ENCODE measurements at regions not wholly inside any gene's neighbourhood (a gene's known extent, or its start where the extent isn't known, plus 50 kb on each side); places are given as distances from the start of the nearest gene placed in this dataset.

DNA sequence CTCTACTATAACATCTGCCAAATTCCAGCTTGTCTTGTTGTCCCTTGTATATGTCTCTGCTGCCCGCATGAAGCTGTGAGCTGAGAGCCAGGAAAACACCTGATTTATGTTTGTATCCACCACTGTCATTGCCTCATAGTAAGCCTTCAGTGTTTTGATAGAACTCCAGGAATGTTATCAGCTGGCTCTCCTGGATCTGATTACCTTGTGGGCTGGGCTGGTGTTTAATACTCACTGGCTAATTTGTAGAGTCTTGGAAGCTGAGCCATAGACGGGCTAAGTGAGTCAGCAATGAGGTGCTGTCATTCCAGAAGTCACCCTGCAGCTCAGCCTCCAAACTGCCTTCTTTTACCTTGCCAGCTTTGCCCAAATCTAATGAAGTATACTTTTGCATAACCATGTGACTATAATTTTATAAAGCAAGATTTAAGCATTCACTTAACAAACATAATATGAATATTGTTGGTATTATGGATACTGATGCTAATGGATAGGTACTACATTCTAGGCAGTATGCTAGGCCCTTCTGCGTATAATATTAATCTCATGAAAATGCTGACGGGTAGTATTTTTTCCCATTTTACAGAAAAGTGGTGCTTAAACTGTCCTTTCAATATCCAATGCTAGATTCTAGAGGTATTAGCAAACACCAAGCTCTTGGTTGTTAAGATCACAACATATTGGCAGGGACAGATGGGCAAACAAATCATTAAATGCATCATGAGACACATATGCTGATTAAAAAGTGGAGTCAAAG lies 62.7 kb upstream of the GATA6 start:
- no peak for DNase-seq
- no peak overlapping the region for H3K4me3 ChIP-seq
- no peaks in the 10 kb centered on the region for H3K36me3 ChIP-seq
- H3K9me3 ChIP-seq, result no peaks in the 10 kb centered on the region
- peaks cover 5 to 13% (median 10%) of the 10 kb centered on the region in 4 donors for H3K4me1 ChIP-seq
- H3K27me3 ChIP-seq, result no peaks in the 10 kb centered on the region
- ATAC-seq (ENCODE audit: low FRiP score in 2 of 2), result no peak
- TF ChIP-seq POLR2AphosphoS5 (IDR thresholded peaks at IDR 0.05), result no peak
- TF ChIP-seq EP300 (IDR thresholded peaks at IDR 0.05), result no peak
- TF ChIP-seq, protein P1, sequence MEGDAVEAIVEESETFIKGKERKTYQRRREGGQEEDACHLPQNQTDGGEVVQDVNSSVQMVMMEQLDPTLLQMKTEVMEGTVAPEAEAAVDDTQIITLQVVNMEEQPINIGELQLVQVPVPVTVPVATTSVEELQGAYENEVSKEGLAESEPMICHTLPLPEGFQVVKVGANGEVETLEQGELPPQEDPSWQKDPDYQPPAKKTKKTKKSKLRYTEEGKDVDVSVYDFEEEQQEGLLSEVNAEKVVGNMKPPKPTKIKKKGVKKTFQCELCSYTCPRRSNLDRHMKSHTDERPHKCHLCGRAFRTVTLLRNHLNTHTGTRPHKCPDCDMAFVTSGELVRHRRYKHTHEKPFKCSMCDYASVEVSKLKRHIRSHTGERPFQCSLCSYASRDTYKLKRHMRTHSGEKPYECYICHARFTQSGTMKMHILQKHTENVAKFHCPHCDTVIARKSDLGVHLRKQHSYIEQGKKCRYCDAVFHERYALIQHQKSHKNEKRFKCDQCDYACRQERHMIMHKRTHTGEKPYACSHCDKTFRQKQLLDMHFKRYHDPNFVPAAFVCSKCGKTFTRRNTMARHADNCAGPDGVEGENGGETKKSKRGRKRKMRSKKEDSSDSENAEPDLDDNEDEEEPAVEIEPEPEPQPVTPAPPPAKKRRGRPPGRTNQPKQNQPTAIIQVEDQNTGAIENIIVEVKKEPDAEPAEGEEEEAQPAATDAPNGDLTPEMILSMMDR (IDR thresholded peaks at IDR 0.05), result no peak
- TF ChIP-seq POLR2A (IDR thresholded peaks at IDR 0.05), result no peak
- no peak overlapping the region for H3K27ac ChIP-seq
- WGBS, 2 donors, result 83 to 91% methylated on average over 4 of the region's 4 CpGs

DNA sequence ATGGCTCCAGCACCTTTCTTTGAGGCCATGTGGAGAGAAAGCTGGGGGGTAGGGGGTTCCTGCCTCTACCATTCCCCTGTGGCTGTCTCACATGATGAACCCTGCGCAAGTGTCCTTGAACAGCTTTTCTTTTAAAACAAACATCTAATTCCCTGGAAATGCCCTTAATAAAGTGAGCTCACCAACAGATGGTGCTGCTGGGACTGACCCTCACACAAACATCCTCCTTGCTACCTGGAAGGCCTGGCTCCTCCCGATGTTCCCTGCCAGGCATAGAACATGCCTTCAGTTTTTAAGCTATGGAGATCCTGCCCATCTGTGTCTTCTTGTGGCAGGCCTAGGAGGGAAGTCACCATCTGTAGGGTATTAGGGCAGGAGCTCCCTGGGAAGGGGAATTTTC lies 60.7 kb upstream of the GATA6 start:
- H3K27ac ChIP-seq, result no peak overlapping the region
- no peaks in the 10 kb centered on the region for H3K27me3 ChIP-seq
- DNase-seq (no peak), ATAC-seq (ENCODE audit: low FRiP score in 2 of 2) (no peak)
- TF ChIP-seq EP300 (IDR thresholded peaks at IDR 0.05) (no peak), POLR2AphosphoS5 (IDR thresholded peaks at IDR 0.05) (no peak), POLR2A (IDR thresholded peaks at IDR 0.05) (no peak)
- TF ChIP-seq, protein P1 (IDR thresholded peaks at IDR 0.05), result no peak
- peaks cover 0 to 5% (median under 1%) of the 10 kb centered on the region in 4 donors for H3K4me1 ChIP-seq
- no peak overlapping the region for H3K4me3 ChIP-seq
- no peaks in the 10 kb centered on the region for H3K9me3 ChIP-seq
- 70 to 85% methylated on average over 2 of the region's 2 CpGs for WGBS, 2 donors
- H3K36me3 ChIP-seq, result no peaks in the 10 kb centered on the region

DNA sequence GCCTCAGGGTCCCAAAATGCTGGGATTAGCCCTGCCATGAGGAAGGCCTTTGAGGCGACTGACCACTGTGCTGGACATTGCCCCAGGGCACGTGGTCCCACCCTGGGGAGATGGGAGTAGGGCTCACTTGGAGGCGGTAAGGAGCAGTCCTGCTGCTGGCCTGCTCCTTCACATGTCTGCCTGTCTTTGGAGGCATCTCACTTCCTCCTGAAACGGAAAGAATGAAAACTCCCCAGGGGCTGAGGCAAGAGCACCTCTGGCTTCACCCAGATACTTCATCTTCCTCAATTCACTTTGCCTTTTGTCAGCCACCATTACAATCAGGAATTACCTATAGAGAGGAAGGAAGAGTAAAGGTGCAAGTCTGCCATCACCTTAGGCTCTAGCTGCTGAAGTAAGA lies 59.9 kb upstream of the GATA6 start:
- no peak for TF ChIP-seq POLR2AphosphoS5 (IDR thresholded peaks at IDR 0.05)
- TF ChIP-seq POLR2A (IDR thresholded peaks at IDR 0.05), result no peak
- no peak for TF ChIP-seq EP300 (IDR thresholded peaks at IDR 0.05)
- TF ChIP-seq, protein P1 (IDR thresholded peaks at IDR 0.05), result no peak
- Histone ChIP-seq H3K9me3 (no peaks in the 10 kb centered on the region), H3K36me3 (no peaks in the 10 kb centered on the region), H3K27me3 (no peaks in the 10 kb centered on the region), H3K27ac (no peak overlapping the region), H3K4me1 (peaks cover 0 to 4% (median 0%) of the 10 kb centered on the region in 4 donors), H3K4me3 (no peak overlapping the region)
- WGBS, 2 donors, result 80 to 90% methylated on average over 4 of the region's 4 CpGs
- no peak for DNase-seq
- no peak for ATAC-seq (ENCODE audit: low FRiP score in 2 of 2)

DNA sequence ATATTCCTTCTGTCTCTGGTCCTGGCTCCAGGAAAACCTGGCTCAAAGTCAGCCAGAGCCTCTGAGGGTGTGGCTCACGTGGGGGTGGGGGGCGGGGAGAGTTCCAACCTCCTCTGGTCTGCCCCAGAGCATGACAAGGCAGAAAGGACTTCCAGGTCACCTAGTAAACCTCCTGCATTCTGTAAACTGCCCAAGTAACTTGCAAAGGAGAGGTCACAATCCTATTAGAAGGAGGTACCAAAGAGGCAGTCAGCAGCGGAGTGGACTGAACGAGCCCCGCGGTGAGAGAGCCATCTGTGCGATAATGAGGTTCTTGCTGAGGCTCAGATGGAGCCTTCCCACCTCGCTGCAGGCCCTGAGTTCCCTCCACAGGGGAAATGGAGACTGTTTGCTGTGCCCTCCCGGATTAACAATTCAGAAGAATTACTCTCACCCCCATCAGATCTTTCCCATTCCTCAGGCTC lies 58.9 kb upstream of the GATA6 start:
- H3K4me3 ChIP-seq, result no peak overlapping the region
- WGBS, 2 donors, result 55 to 60% methylated on average over 8 to 9 of the region's 9 CpGs

More for the DNA sequence above, 58.9 kb upstream of the GATA6 start:
- no peak overlapping the region for H3K27ac ChIP-seq
- H3K27me3 ChIP-seq, result no peaks in the 10 kb centered on the region
- TF ChIP-seq POLR2AphosphoS5 (IDR thresholded peaks at IDR 0.05) (no peak), POLR2A (IDR thresholded peaks at IDR 0.05) (no peak)
- TF ChIP-seq, protein P1 (IDR thresholded peaks at IDR 0.05), result no peak
- no peak for ATAC-seq (ENCODE audit: low FRiP score in 2 of 2)
- no peak for DNase-seq
- H3K36me3 ChIP-seq, result no peaks in the 10 kb centered on the region
- no peaks in the 10 kb centered on the region for H3K9me3 ChIP-seq
- H3K4me1 ChIP-seq, result peaks cover 0 to 4% (median 3%) of the 10 kb centered on the region in 4 donors

Measured in upper lobe of left lung (tissue), 6 donors.